Type B pancreatic cell (in vitro differentiated cells): ENCODE measurements at regions not wholly inside any gene's neighbourhood (a gene's known extent, or its start where the extent isn't known, plus 50 kb on each side); places are given as distances from the start of the nearest gene placed in this dataset.
"Not testable (repeated sequence)": the region's sequence is repeated elsewhere in the genome, so short reads cannot be mapped to it uniquely, and the experiment has no call there.

Experiments used
- DNase-seq: peaks from one replicate; pipeline ENCODE4 v3.0.0; 2021; ENCODE audit warnings: mixed read lengths; ENCODE audit not compliant: unreplicated experiment; ENCODE audit errors: extremely low spot score
- H3K27ac Mint-ChIP-seq: 2 replicates; pipeline ENCODE4 v1.8.0; 2021; ENCODE audit warnings: mild to moderate bottlenecking, mixed read lengths
- H3K27me3 Mint-ChIP-seq: 2 replicates; pipeline ENCODE4 v1.8.0; 2021; ENCODE audit warnings: mixed read lengths
- H3K36me3 Mint-ChIP-seq: 2 replicates; pipeline ENCODE4 v1.8.0; 2021; ENCODE audit warnings: mixed read lengths
- H3K4me1 Mint-ChIP-seq: one replicate; pipeline ENCODE4 v1.8.0; 2021; ENCODE audit warnings: mixed read lengths; ENCODE audit not compliant: unreplicated experiment
- H3K4me3 Mint-ChIP-seq: 2 replicates; pipeline ENCODE4 v1.8.0; 2021; ENCODE audit warnings: mild to moderate bottlenecking, mixed read lengths
- H3K9me3 Mint-ChIP-seq: 2 replicates; pipeline ENCODE4 v1.8.0; 2021; ENCODE audit warnings: mixed read lengths
- TF ChIP-seq, protein P1 (sequence below): fragments of 200-600 bp; sonication (generic); conservative IDR thresholded peaks from 2 replicates; pipeline ENCODE4 v1.5.0; 2021; ENCODE audit warnings: antibody characterized with exemption, mild to moderate bottlenecking

DNA sequence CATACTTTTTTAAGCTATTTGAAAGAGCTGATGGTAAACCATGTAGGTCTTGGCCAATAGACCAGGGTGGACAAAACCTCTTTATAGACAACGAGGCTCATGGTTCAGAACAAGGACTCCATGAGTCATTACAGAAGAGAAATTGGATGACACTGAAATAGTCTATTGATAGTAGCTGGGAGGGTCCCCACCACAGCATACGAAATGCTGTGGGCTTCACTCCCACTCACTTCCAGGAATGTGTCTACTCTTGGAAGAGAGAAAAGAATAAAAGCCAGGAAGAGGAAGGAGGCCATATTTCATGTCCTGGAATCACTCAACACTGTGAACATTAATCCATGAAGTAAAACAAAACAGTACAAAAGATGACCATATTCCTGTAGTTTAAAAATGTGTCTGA is 82.3 kb upstream of the MXRA5 start:
- peaks cover 4% of the 10 kb centered on the region for H3K4me1 Mint-ChIP-seq
- no peak for DNase-seq
- H3K27ac Mint-ChIP-seq, result no peak overlapping the region
- no peaks in the 10 kb centered on the region for H3K27me3 Mint-ChIP-seq
- H3K36me3 Mint-ChIP-seq, result no peaks in the 10 kb centered on the region
- H3K4me3 Mint-ChIP-seq, result no peak overlapping the region
- TF ChIP-seq, protein P1, sequence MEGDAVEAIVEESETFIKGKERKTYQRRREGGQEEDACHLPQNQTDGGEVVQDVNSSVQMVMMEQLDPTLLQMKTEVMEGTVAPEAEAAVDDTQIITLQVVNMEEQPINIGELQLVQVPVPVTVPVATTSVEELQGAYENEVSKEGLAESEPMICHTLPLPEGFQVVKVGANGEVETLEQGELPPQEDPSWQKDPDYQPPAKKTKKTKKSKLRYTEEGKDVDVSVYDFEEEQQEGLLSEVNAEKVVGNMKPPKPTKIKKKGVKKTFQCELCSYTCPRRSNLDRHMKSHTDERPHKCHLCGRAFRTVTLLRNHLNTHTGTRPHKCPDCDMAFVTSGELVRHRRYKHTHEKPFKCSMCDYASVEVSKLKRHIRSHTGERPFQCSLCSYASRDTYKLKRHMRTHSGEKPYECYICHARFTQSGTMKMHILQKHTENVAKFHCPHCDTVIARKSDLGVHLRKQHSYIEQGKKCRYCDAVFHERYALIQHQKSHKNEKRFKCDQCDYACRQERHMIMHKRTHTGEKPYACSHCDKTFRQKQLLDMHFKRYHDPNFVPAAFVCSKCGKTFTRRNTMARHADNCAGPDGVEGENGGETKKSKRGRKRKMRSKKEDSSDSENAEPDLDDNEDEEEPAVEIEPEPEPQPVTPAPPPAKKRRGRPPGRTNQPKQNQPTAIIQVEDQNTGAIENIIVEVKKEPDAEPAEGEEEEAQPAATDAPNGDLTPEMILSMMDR, result no peak
- H3K9me3 Mint-ChIP-seq, result peaks cover 5% of the 10 kb centered on the region

DNA sequence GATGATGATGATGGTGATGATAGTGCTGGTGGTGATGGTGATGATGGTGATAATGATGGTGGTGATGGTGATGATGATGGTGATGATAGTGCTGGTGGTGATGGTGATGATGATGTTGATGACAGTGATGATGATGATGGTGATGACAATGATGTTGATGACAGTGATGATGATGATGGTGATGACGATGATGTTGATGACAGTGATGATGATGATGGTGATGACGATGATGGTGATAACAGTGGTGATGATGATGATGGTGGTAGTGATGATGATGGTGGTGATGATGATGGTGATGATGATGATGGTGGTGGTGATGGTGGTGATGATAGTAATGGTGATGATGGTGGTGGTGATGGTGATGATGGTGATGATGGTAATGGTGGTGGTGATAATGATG is 80.1 kb upstream of the MXRA5 start:
- no peaks in the 10 kb centered on the region for H3K27me3 Mint-ChIP-seq
- H3K27ac Mint-ChIP-seq, result no peak overlapping the region
- no peaks in the 10 kb centered on the region for H3K36me3 Mint-ChIP-seq
- H3K4me3 Mint-ChIP-seq, result no peak overlapping the region
- TF ChIP-seq, protein P1, result no peak
- no peak for DNase-seq
- H3K9me3 Mint-ChIP-seq, result peaks cover 5% of the 10 kb centered on the region
- H3K4me1 Mint-ChIP-seq, result peaks cover 4% of the 10 kb centered on the region

DNA sequence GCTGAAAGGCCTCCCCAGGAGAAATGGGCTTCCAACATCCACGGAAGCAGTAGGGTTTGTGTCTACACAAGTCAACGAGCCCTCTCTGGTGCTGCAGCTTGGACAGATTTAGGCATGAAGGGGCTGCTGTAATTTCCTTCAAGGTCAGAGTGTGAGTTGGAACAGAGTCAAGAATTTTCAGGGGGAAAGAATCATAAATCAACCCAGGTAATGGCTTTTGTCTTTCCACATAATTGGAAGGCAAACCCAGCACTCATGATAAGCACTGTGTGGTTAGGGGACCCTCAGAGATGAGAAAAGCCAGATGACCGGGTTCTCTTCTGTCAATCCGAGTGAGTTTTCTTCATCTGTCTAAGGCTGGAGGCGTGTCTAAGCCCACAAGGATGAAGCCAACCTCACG is 78.6 kb upstream of the MXRA5 start:
- Mint-ChIP-seq H3K4me3 (no peak overlapping the region), H3K4me1 (peaks cover 7% of the 10 kb centered on the region), H3K27me3 (no peaks in the 10 kb centered on the region), H3K9me3 (peaks cover 5% of the 10 kb centered on the region), H3K27ac (peak overlapping the region; percentile 7), H3K36me3 (no peaks in the 10 kb centered on the region)
- TF ChIP-seq, protein P1, result no peak
- no peak for DNase-seq

DNA sequence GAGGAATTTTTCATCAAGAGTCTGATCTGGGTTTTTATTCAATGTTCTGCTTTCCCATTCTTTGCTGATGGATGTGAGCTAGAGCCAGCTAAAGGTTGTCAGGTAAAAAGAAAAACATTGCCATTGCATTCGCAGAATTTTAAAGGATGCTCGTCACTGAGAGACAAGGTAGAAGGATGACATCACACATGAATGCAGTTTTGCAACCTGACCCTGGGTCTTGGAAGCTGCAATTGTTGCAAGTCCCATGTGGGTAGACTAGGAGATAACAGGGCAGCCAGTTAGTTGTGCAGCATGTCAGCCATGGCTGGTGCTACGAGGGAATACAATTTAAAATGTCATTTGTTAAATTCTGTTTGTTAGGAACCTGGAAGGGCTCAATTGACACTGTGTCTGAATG is 73.9 kb upstream of the MXRA5 start:
- Mint-ChIP-seq H3K4me1 (peaks cover 12% of the 10 kb centered on the region), H3K27me3 (no peaks in the 10 kb centered on the region), H3K36me3 (no peaks in the 10 kb centered on the region), H3K9me3 (peaks cover 10% of the 10 kb centered on the region), H3K4me3 (no peak overlapping the region), H3K27ac (no peak overlapping the region)
- no peak for DNase-seq
- TF ChIP-seq, protein P1, result no peak

DNA sequence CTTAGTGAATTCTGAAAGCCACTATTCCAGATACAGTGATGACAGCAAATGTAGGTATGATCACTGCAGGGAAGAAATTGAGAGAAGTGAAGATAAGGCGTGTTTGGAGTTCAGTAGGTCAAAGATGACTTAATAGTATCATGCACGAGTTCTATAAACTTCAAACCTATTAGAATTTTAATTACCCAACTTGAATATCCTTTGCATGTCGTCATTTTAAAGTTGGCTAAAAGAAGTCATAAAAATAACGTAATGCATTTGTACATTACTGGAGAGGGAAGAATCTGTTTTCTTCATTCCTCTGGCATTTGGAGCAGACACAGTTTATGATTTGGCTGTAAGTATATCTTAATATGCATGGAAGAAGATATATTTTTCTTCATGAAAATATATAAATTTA is 68.6 kb upstream of the MXRA5 start:
- H3K4me1 Mint-ChIP-seq, result peaks cover 5% of the 10 kb centered on the region
- peaks cover 10% of the 10 kb centered on the region for H3K9me3 Mint-ChIP-seq
- no peak overlapping the region for H3K27ac Mint-ChIP-seq

DNA sequence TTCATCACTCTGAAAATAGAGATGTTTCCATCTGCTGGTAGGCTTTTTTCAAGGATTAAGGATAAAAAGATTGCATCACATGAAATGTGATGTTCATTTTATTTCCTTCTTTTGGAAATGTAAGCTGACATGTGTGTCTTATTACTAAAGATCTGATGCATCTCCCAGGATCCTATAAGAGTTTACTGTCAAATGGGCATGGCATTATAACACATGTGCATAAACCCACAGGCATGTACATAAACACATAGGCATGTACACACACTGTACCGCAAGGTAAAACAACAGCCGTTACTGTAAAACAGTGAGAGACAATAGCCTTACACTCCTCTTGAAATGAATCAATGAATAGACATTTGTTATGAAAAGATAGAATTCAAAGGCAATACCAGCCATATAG is 65.2 kb upstream of the MXRA5 start:
- not testable (repeated sequence) for H3K9me3 Mint-ChIP-seq, H3K4me3 Mint-ChIP-seq, DNase-seq, H3K27me3 Mint-ChIP-seq, H3K36me3 Mint-ChIP-seq, H3K27ac Mint-ChIP-seq
- peaks cover 11% of the 10 kb centered on the region for H3K4me1 Mint-ChIP-seq

More for the DNA sequence above, 68.6 kb upstream of the MXRA5 start:
- Mint-ChIP-seq H3K4me3 (no peak overlapping the region), H3K36me3 (no peaks in the 10 kb centered on the region), H3K27me3 (no peaks in the 10 kb centered on the region)
- TF ChIP-seq, protein P1, result no peak
- DNase-seq, result no peak

DNA sequence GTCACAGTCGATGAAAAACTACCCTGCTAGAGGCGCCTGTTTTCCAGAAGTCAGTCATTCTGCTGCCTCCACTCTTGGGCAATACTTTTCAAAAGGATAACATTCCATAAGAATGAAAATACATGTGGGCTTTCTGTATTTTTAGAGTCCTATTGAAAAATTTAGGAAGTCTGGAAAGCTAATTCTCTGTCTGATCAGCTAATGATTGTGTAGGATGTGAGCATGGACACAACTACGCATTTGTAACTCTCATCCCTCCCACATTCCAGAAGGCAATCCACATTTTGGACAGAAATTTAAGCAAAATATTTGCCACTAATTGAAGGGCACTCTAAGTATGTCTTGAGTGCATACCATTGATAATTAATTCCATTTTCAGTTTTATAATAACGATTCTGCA is 63.5 kb upstream of the MXRA5 start:
- peaks cover 11% of the 10 kb centered on the region for H3K4me1 Mint-ChIP-seq
- not testable (repeated sequence) for H3K36me3 Mint-ChIP-seq, H3K27me3 Mint-ChIP-seq, H3K27ac Mint-ChIP-seq, H3K9me3 Mint-ChIP-seq, H3K4me3 Mint-ChIP-seq, DNase-seq
